Central memory CD4-positive, alpha-beta T cell (primary cell): ENCODE measurements at regions not wholly inside any gene's neighbourhood (a gene's known extent, or its start where the extent isn't known, plus 50 kb on each side); places are given as distances from the start of the nearest gene placed in this dataset.

Source experiments
- DNase-seq: peaks from one replicate; pipeline ENCODE4 v3.0.0; 2022

- no peak for DNase-seq
Observed at GRCh38 chr13:75919660-75920199, 283.6 kb downstream of the LMO7 start.

DNA sequence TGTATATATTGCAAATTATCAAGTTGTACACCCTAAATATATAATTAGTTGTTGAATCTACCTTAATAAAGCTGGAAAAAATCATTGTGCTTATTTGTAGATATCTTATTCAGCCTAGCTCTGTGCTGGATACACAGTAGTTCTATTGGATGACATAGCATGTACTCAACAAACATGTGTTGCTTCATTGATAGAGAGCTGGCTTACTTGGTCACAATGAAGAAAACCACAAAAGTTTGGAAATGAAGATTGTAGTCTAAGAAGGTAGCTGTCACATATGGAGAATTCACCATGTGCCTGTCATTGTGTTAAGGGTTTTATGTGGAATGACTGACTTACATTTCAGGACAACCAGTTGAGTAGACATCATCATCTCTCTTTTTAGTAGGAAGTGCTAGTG lies 278.9 kb downstream of the LMO7 start:
- no peak for DNase-seq

GRCh38 chr13:75913925-75914324 lies 277.8 kb downstream of the LMO7 start:
- DNase-seq: no peak

- DNase-seq: no peak
Observed at GRCh38 chr13:75910591-75910990, 274.5 kb downstream of the LMO7 start.
